ENCODE measurements at regions not wholly inside any gene's neighbourhood (a gene's known extent, or its start where the extent isn't known, plus 50 kb on each side); places are given as distances from the start of the nearest gene placed in this dataset.
"Not testable (repeated sequence)": the region's sequence is repeated elsewhere in the genome, so short reads cannot be mapped to it uniquely, and the experiment has no call there.

- Mint-ChIP-seq H3K27me3 (no peaks in the 10 kb centered on the region), H3K4me3 (ENCODE audit: low read depth) (no peak overlapping the region), H3K9me3 (ENCODE audit: low read depth) (no peaks in the 10 kb centered on the region), H3K4me1 (ENCODE audit: low read depth) (no peaks in the 10 kb centered on the region), H3K36me3 (ENCODE audit: insufficient read depth) (no peaks in the 10 kb centered on the region), H3K27ac (no peak overlapping the region)
- no peak for TF ChIP-seq CTCF (IDR thresholded peaks at IDR 0.05; ENCODE audit: unreplicated experiment)
- DNase-seq (ENCODE audit: low spot score, unreplicated experiment), result no peak
These were observed 115.0 kb upstream of the CHD6 start for GRCh38 chr20:41733151-41733550.

- H3K4me1 Mint-ChIP-seq (ENCODE audit: low read depth); H3K27me3 Mint-ChIP-seq; H3K4me3 Mint-ChIP-seq (ENCODE audit: low read depth); H3K27ac Mint-ChIP-seq; DNase-seq (ENCODE audit: low spot score, unreplicated experiment); H3K9me3 Mint-ChIP-seq (ENCODE audit: low read depth); H3K36me3 Mint-ChIP-seq (ENCODE audit: insufficient read depth): not testable (repeated sequence)
These were observed 113.0 kb upstream of the CHD6 start for GRCh38 chr20:41731198-41731597.

DNA sequence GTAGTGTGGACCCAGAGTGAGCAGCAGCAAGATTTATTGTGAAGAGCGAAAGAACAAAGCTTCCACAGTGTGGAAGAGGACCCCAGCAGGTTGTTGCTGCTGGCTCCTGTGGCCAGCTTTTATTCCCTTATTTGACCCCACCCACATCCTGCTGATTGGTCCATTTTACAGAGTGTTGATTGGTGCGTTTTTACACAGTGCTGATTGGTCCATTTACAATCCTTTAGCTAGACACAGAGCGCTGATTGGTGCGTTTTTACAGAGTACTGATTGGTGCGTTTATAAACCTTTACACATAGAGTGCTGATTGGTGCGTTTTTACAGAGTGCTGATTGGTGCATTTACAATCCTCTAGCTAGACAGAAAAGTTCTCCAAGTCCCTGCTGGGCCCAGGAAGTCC lies 109.5 kb upstream of the CHD6 start:
- not testable (repeated sequence) for H3K9me3 Mint-ChIP-seq (ENCODE audit: low read depth); H3K27ac Mint-ChIP-seq; H3K27me3 Mint-ChIP-seq; H3K4me1 Mint-ChIP-seq (ENCODE audit: low read depth); DNase-seq (ENCODE audit: low spot score, unreplicated experiment); H3K36me3 Mint-ChIP-seq (ENCODE audit: insufficient read depth); H3K4me3 Mint-ChIP-seq (ENCODE audit: low read depth)

GRCh38 chr20:41726727-41727126 lies 108.5 kb upstream of the CHD6 start:
- Mint-ChIP-seq H3K27me3 (no peaks in the 10 kb centered on the region), H3K4me3 (ENCODE audit: low read depth) (no peak overlapping the region), H3K4me1 (ENCODE audit: low read depth) (peaks cover 2% of the 10 kb centered on the region), H3K36me3 (ENCODE audit: insufficient read depth) (no peaks in the 10 kb centered on the region), H3K27ac (no peak overlapping the region), H3K9me3 (ENCODE audit: low read depth) (peaks cover 3% of the 10 kb centered on the region)
- no peak for DNase-seq (ENCODE audit: low spot score, unreplicated experiment)
- no peak for TF ChIP-seq CTCF (IDR thresholded peaks at IDR 0.05; ENCODE audit: unreplicated experiment)

- no peak for TF ChIP-seq CTCF (IDR thresholded peaks at IDR 0.05; ENCODE audit: unreplicated experiment)
- H3K9me3 Mint-ChIP-seq (ENCODE audit: low read depth), result peaks cover 3% of the 10 kb centered on the region
- no peaks in the 10 kb centered on the region for H3K27me3 Mint-ChIP-seq
- H3K27ac Mint-ChIP-seq, result no peak overlapping the region
- no peaks in the 10 kb centered on the region for H3K36me3 Mint-ChIP-seq (ENCODE audit: insufficient read depth)
- H3K4me1 Mint-ChIP-seq (ENCODE audit: low read depth), result peaks cover 2% of the 10 kb centered on the region
- no peak for DNase-seq (ENCODE audit: low spot score, unreplicated experiment)
- no peak overlapping the region for H3K4me3 Mint-ChIP-seq (ENCODE audit: low read depth)
These were observed 101.0 kb upstream of the CHD6 start for GRCh38 chr20:41719151-41719550.

- H3K4me3 Mint-ChIP-seq (ENCODE audit: low read depth), result no peak overlapping the region
- no peak for TF ChIP-seq CTCF (IDR thresholded peaks at IDR 0.05; ENCODE audit: unreplicated experiment)
- no peak overlapping the region for H3K27ac Mint-ChIP-seq
- peaks cover 4% of the 10 kb centered on the region for H3K27me3 Mint-ChIP-seq
- H3K36me3 Mint-ChIP-seq (ENCODE audit: insufficient read depth), result no peaks in the 10 kb centered on the region
- no peaks in the 10 kb centered on the region for H3K4me1 Mint-ChIP-seq (ENCODE audit: low read depth)
- no peak for DNase-seq (ENCODE audit: low spot score, unreplicated experiment)
- H3K9me3 Mint-ChIP-seq (ENCODE audit: low read depth), result peaks cover 2% of the 10 kb centered on the region
These were observed 99.3 kb upstream of the CHD6 start for GRCh38 chr20:41717483-41717882.

All from progenitor cell of endocrine pancreas (in vitro differentiated cells).